GM12873 (cell line): ENCODE measurements at regions not wholly inside any gene's neighbourhood (a gene's known extent, or its start where the extent isn't known, plus 50 kb on each side); places are given as distances from the start of the nearest gene placed in this dataset.

ENCODE experiments used
- CTCF ChIP-seq: IDR thresholded peaks from 2 replicates; pipeline ENCODE4 v1.5.1; 2012; ENCODE audit warnings: low read depth, mild to moderate bottlenecking, moderate library complexity, low read length, control low read depth; ENCODE audit not compliant: insufficient read depth; ENCODE audit errors: missing control alignments

GRCh38 chr12:91367234-91367849, 184.7 kb upstream of the DCN start:
- TF ChIP-seq CTCF = peak; percentile 49

GRCh38 chr12:91364471-91365184, 182.0 kb upstream of the DCN start:
- no peak for TF ChIP-seq CTCF

GRCh38 chr12:91361864-91362263, 179.2 kb upstream of the DCN start:
- peak; percentile 51 for TF ChIP-seq CTCF

- TF ChIP-seq CTCF = no peak
Observed at GRCh38 chr12:91357381-91357780, 174.8 kb upstream of the DCN start.

GRCh38 chr12:91356405-91356804, 173.8 kb upstream of the DCN start:
- no peak for TF ChIP-seq CTCF

- TF ChIP-seq CTCF = peak; percentile 74
Observed at GRCh38 chr12:91355150-91356006, 172.8 kb upstream of the DCN start.

- no peak for TF ChIP-seq CTCF
Observed at GRCh38 chr12:91353266-91353665, 170.6 kb upstream of the DCN start.
